ENCODE measurements at regions not wholly inside any gene's neighbourhood (a gene's known extent, or its start where the extent isn't known, plus 50 kb on each side); places are given as distances from the start of the nearest gene placed in this dataset.

DNA sequence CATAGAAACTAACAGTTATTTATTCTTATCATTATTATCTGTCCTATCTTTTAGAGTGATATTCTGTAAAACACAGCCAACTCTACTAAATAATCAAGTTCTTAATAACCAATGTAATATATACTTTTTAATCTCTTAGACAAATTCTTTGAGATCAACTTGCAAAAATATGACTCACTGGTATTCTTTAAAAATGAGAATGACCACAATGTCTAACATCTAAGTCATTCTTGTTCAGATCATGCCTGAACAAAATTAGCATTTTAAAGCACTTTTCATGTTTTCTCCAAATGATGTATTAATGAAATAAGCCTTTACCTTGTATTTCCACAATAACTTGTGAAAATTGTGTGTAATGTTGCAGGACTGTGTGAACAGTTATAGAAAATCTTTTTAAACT lies 356.9 kb upstream of the RGMB start:
- DNase-seq: no peak
- Histone ChIP-seq H3K27me3 (replicated peaks in 2 of 5; ENCODE audit: control insufficient read depth in 4 of 5, insufficient read depth in 5 of 5, low read length in 4 of 5) (no peaks in the 10 kb centered on the region), H3K4me3 (ENCODE audit: control insufficient read depth in 1 of 7, extremely low read depth in 1 of 7, insufficient read depth in 4 of 7, low read depth in 2 of 7, low read length in 6 of 7) (no peak overlapping the region), H3K27ac (ENCODE audit: insufficient read depth in 1 of 2, low read depth in 1 of 2, low read length in 2 of 2, poor library complexity in 1 of 2, severe bottlenecking in 2 of 2) (no peak overlapping the region), H3K36me3 (ENCODE audit: control insufficient read depth in 4 of 4, insufficient read depth in 4 of 4, low read length in 3 of 4) (no peaks in the 10 kb centered on the region), H3K4me1 (ENCODE audit: control extremely low read depth in 1 of 4, control insufficient read depth in 4 of 4, insufficient read depth in 4 of 4, low read length in 3 of 4) (no peaks in the 10 kb centered on the region), H3K9me3 (ENCODE audit: control extremely low read depth in 1 of 5, control insufficient read depth in 4 of 5, insufficient read depth in 2 of 5, low read depth in 1 of 5, low read length in 4 of 5) (no peaks in the 10 kb centered on the region)
- ChIA-PET POLR2A (no interaction called here), CTCF (no interaction called here)

GRCh38 chr5:98419825-98420224 lies 353.6 kb upstream of the RGMB start:
- Histone ChIP-seq H3K27ac (ENCODE audit: insufficient read depth in 1 of 2, low read depth in 1 of 2, low read length in 2 of 2, poor library complexity in 1 of 2, severe bottlenecking in 2 of 2) (no peak overlapping the region), H3K27me3 (replicated peaks in 2 of 5; ENCODE audit: control insufficient read depth in 4 of 5, insufficient read depth in 5 of 5, low read length in 4 of 5) (no peaks in the 10 kb centered on the region), H3K4me3 (ENCODE audit: control insufficient read depth in 1 of 7, extremely low read depth in 1 of 7, insufficient read depth in 4 of 7, low read depth in 2 of 7, low read length in 6 of 7) (no peak overlapping the region), H3K9me3 (ENCODE audit: control extremely low read depth in 1 of 5, control insufficient read depth in 4 of 5, insufficient read depth in 2 of 5, low read depth in 1 of 5, low read length in 4 of 5) (no peaks in the 10 kb centered on the region), H3K4me1 (ENCODE audit: control extremely low read depth in 1 of 4, control insufficient read depth in 4 of 4, insufficient read depth in 4 of 4, low read length in 3 of 4) (no peaks in the 10 kb centered on the region), H3K36me3 (ENCODE audit: control insufficient read depth in 4 of 4, insufficient read depth in 4 of 4, low read length in 3 of 4) (no peaks in the 10 kb centered on the region)
- no peak for DNase-seq
- WGBS (ENCODE audit: insufficient coverage): no CpG with 5 or more reads among the region's 1 CpG
- CTCF ChIA-PET: no interaction called here
- POLR2A ChIA-PET: no interaction called here

DNA sequence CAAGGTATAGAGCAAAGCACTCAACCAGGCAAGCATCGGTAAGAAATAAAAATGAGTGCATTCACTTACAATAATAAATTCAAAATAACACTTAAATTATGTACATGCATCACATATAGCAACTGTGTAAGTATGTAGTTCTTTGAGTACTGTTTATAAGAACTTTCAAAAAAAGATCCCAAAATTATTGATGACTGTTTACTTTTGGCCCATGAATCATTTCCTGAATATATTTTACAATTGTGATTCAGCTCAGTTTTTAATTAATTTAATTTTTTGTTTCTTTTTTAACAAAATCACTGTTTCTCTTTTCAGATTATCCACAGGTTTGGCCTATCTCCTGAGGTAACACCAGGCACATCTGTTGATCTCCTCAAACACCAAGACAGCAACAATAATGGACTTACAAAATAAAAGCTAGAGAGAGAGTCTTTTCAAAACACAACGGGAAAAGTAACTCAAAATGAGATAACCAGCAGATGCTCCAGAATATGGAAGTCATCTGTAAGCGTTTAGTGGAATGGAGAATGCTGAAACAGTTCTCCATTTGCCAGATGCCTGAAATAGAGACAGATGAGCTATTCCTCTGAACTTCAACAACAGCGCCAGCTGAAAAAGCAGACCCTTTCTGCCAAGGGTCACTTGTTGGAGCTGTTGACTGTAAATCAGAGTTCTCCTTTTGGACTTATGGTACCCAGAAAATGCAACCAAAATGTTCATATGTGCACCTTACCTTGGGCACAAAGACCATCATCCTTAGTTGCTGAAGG lies 348.6 kb upstream of the RGMB start:
- H3K27ac ChIP-seq (ENCODE audit: insufficient read depth in 1 of 2, low read depth in 1 of 2, low read length in 2 of 2, poor library complexity in 1 of 2, severe bottlenecking in 2 of 2): no peak overlapping the region
- WGBS (ENCODE audit: insufficient coverage): 97% methylated on average over 3 of the region's 4 CpGs
- CTCF ChIA-PET: no interaction called here
- no peaks in the 10 kb centered on the region for H3K36me3 ChIP-seq (ENCODE audit: control insufficient read depth in 4 of 4, insufficient read depth in 4 of 4, low read length in 3 of 4)
- DNase-seq: no peak
- H3K4me1 ChIP-seq (ENCODE audit: control extremely low read depth in 1 of 4, control insufficient read depth in 4 of 4, insufficient read depth in 4 of 4, low read length in 3 of 4): no peaks in the 10 kb centered on the region
- no peak overlapping the region for H3K4me3 ChIP-seq (ENCODE audit: control insufficient read depth in 1 of 7, extremely low read depth in 1 of 7, insufficient read depth in 4 of 7, low read depth in 2 of 7, low read length in 6 of 7)
- POLR2A ChIA-PET: no interaction called here
- H3K27me3 ChIP-seq (replicated peaks in 2 of 5; ENCODE audit: control insufficient read depth in 4 of 5, insufficient read depth in 5 of 5, low read length in 4 of 5): no peaks in the 10 kb centered on the region
- no peaks in the 10 kb centered on the region for H3K9me3 ChIP-seq (ENCODE audit: control extremely low read depth in 1 of 5, control insufficient read depth in 4 of 5, insufficient read depth in 2 of 5, low read depth in 1 of 5, low read length in 4 of 5)

DNA sequence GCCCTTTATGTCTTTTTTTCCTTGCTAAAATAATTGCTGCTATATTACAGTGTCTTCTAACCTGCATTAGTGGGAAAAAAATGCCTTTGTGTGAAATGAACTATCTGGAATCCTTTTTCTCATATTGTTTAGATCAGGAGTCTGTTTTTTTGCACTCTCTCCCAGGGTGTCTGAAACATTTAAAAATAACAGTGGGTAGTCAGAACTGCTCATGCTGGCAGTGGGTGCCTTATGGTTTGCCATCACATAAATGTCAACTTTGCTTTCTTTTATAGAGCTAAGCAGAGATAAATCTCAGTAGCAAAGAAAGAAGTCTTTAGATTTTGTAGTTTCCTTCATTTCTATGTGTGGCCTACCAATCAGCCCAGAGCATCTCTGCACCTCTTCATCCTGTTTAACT lies 347.8 kb upstream of the RGMB start:
- Histone ChIP-seq H3K4me3 (ENCODE audit: control insufficient read depth in 1 of 7, extremely low read depth in 1 of 7, insufficient read depth in 4 of 7, low read depth in 2 of 7, low read length in 6 of 7) (no peak overlapping the region), H3K27me3 (replicated peaks in 2 of 5; ENCODE audit: control insufficient read depth in 4 of 5, insufficient read depth in 5 of 5, low read length in 4 of 5) (no peaks in the 10 kb centered on the region), H3K4me1 (ENCODE audit: control extremely low read depth in 1 of 4, control insufficient read depth in 4 of 4, insufficient read depth in 4 of 4, low read length in 3 of 4) (no peaks in the 10 kb centered on the region), H3K36me3 (ENCODE audit: control insufficient read depth in 4 of 4, insufficient read depth in 4 of 4, low read length in 3 of 4) (no peaks in the 10 kb centered on the region), H3K27ac (ENCODE audit: insufficient read depth in 1 of 2, low read depth in 1 of 2, low read length in 2 of 2, poor library complexity in 1 of 2, severe bottlenecking in 2 of 2) (no peak overlapping the region), H3K9me3 (ENCODE audit: control extremely low read depth in 1 of 5, control insufficient read depth in 4 of 5, insufficient read depth in 2 of 5, low read depth in 1 of 5, low read length in 4 of 5) (no peaks in the 10 kb centered on the region)
- CTCF ChIA-PET: no interaction called here
- DNase-seq: no peak
- POLR2A ChIA-PET: no interaction called here

DNA sequence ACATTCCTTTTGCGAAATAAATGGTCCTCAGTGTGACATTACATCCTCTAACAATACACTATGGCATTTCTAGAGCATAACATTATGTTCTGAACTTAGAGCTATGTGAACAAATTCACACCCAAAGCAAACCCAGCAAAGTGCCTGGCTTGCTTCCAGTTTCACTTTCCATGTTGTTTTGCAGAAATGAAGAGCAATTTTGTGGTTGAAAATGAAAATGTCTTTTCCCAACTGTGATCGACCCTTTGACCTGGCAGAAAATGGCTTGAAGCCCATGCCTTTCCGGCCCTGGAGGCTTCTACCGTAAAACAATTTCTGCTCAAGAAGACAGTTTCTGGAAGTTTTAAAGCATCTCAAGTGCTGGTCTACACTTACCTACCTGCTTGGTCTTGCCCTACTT lies 344.7 kb upstream of the RGMB start:
- Histone ChIP-seq H3K27me3 (replicated peaks in 2 of 5; ENCODE audit: control insufficient read depth in 4 of 5, insufficient read depth in 5 of 5, low read length in 4 of 5) (no peaks in the 10 kb centered on the region), H3K4me3 (ENCODE audit: control insufficient read depth in 1 of 7, extremely low read depth in 1 of 7, insufficient read depth in 4 of 7, low read depth in 2 of 7, low read length in 6 of 7) (no peak overlapping the region), H3K36me3 (ENCODE audit: control insufficient read depth in 4 of 4, insufficient read depth in 4 of 4, low read length in 3 of 4) (no peaks in the 10 kb centered on the region), H3K27ac (ENCODE audit: insufficient read depth in 1 of 2, low read depth in 1 of 2, low read length in 2 of 2, poor library complexity in 1 of 2, severe bottlenecking in 2 of 2) (no peak overlapping the region), H3K4me1 (ENCODE audit: control extremely low read depth in 1 of 4, control insufficient read depth in 4 of 4, insufficient read depth in 4 of 4, low read length in 3 of 4) (no peaks in the 10 kb centered on the region), H3K9me3 (ENCODE audit: control extremely low read depth in 1 of 5, control insufficient read depth in 4 of 5, insufficient read depth in 2 of 5, low read depth in 1 of 5, low read length in 4 of 5) (no peaks in the 10 kb centered on the region)
- CTCF ChIA-PET: no interaction called here
- no peak for DNase-seq
- 100% methylated on average over 2 of the region's 4 CpGs for WGBS (ENCODE audit: insufficient coverage)
- POLR2A ChIA-PET: no interaction called here

DNA sequence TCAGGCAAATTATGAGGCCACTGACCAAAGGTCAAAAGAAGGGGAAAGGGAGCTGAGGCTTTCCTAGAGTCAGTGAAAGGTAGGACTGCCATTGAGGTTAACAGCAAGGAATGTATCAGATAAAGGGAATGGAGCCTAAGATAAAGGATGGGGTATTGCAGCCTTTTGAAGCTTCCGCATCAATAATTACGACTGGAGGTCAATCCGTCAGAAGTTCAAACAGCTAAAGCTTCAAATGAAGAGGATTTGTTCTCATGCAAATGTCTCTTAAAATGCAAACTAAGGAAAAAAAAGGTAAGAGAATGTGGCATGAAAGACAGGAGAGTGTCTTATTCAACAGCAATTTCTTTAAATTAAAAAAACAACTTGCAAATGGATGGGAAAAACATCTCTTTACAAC lies 341.1 kb upstream of the RGMB start:
- 67% methylated on average over 3 of the region's 3 CpGs for WGBS (ENCODE audit: insufficient coverage)
- Histone ChIP-seq H3K9me3 (ENCODE audit: control extremely low read depth in 1 of 5, control insufficient read depth in 4 of 5, insufficient read depth in 2 of 5, low read depth in 1 of 5, low read length in 4 of 5) (peaks cover 0 to 2% (median 0%) of the 10 kb centered on the region in 5 experiments), H3K4me3 (ENCODE audit: control insufficient read depth in 1 of 7, extremely low read depth in 1 of 7, insufficient read depth in 4 of 7, low read depth in 2 of 7, low read length in 6 of 7) (no peak overlapping the region), H3K36me3 (ENCODE audit: control insufficient read depth in 4 of 4, insufficient read depth in 4 of 4, low read length in 3 of 4) (no peaks in the 10 kb centered on the region), H3K27me3 (replicated peaks in 2 of 5; ENCODE audit: control insufficient read depth in 4 of 5, insufficient read depth in 5 of 5, low read length in 4 of 5) (no peaks in the 10 kb centered on the region), H3K27ac (ENCODE audit: insufficient read depth in 1 of 2, low read depth in 1 of 2, low read length in 2 of 2, poor library complexity in 1 of 2, severe bottlenecking in 2 of 2) (no peak overlapping the region), H3K4me1 (ENCODE audit: control extremely low read depth in 1 of 4, control insufficient read depth in 4 of 4, insufficient read depth in 4 of 4, low read length in 3 of 4) (no peaks in the 10 kb centered on the region)
- no peak for DNase-seq
- CTCF ChIA-PET: no interaction called here
- POLR2A ChIA-PET: no interaction called here

GRCh38 chr5:98433022-98433421 lies 340.4 kb upstream of the RGMB start:
- DNase-seq: no peak
- no CpG with 5 or more reads among the region's 2 CpGs for WGBS (ENCODE audit: insufficient coverage)
- Histone ChIP-seq H3K36me3 (ENCODE audit: control insufficient read depth in 4 of 4, insufficient read depth in 4 of 4, low read length in 3 of 4) (no peaks in the 10 kb centered on the region), H3K4me3 (ENCODE audit: control insufficient read depth in 1 of 7, extremely low read depth in 1 of 7, insufficient read depth in 4 of 7, low read depth in 2 of 7, low read length in 6 of 7) (no peak overlapping the region), H3K27ac (ENCODE audit: insufficient read depth in 1 of 2, low read depth in 1 of 2, low read length in 2 of 2, poor library complexity in 1 of 2, severe bottlenecking in 2 of 2) (no peak overlapping the region), H3K27me3 (replicated peaks in 2 of 5; ENCODE audit: control insufficient read depth in 4 of 5, insufficient read depth in 5 of 5, low read length in 4 of 5) (no peaks in the 10 kb centered on the region), H3K9me3 (ENCODE audit: control extremely low read depth in 1 of 5, control insufficient read depth in 4 of 5, insufficient read depth in 2 of 5, low read depth in 1 of 5, low read length in 4 of 5) (peaks cover 0 to 2% (median 0%) of the 10 kb centered on the region in 5 experiments), H3K4me1 (ENCODE audit: control extremely low read depth in 1 of 4, control insufficient read depth in 4 of 4, insufficient read depth in 4 of 4, low read length in 3 of 4) (no peaks in the 10 kb centered on the region)
- CTCF ChIA-PET: no interaction called here
- POLR2A ChIA-PET: no interaction called here

Data from common myeloid progenitor, CD34-positive (primary cell).